ENCODE measurements at regions not wholly inside any gene's neighbourhood (a gene's known extent, or its start where the extent isn't known, plus 50 kb on each side); places are given as distances from the start of the nearest gene placed in this dataset.
"Not testable (repeated sequence)": the region's sequence is repeated elsewhere in the genome, so short reads cannot be mapped to it uniquely, and the experiment has no call there.

- no peak for DNase-seq (ENCODE audit: low read depth in 2 of 2)
Observed at GRCh38 chr18:43961722-43962121, 684.4 kb upstream of the SYT4 start.

GRCh38 chr18:43964666-43965065, 687.4 kb upstream of the SYT4 start:
- no peak for DNase-seq (ENCODE audit: low read depth in 2 of 2)

- no peak for DNase-seq (ENCODE audit: low read depth in 2 of 2)
Observed at GRCh38 chr18:43965691-43966090, 688.4 kb upstream of the SYT4 start.

GRCh38 chr18:43970656-43971055, 693.4 kb upstream of the SYT4 start:
- DNase-seq (ENCODE audit: low read depth in 2 of 2), result no peak

- DNase-seq (ENCODE audit: low read depth in 2 of 2), result no peak
Observed at GRCh38 chr18:43978174-43978573, 700.9 kb upstream of the SYT4 start.

- DNase-seq (ENCODE audit: low read depth in 2 of 2), result no peak
Observed at GRCh38 chr18:43982582-43982981, 698.1 kb upstream of the SETBP1 start.

- not testable (repeated sequence) for DNase-seq (ENCODE audit: low read depth in 2 of 2)
Observed at GRCh38 chr18:43987061-43987460, 693.6 kb upstream of the SETBP1 start.

GRCh38 chr18:43992741-43993140, 687.9 kb upstream of the SETBP1 start:
- DNase-seq (ENCODE audit: low read depth in 2 of 2), result no peak

GRCh38 chr18:43994381-43994780, 686.3 kb upstream of the SETBP1 start:
- no peak for DNase-seq (ENCODE audit: low read depth in 2 of 2)

- no peak for DNase-seq (ENCODE audit: low read depth in 2 of 2)
Observed at GRCh38 chr18:44013871-44014270, 666.8 kb upstream of the SETBP1 start.

GRCh38 chr18:44025421-44025820, 655.3 kb upstream of the SETBP1 start:
- no peak for DNase-seq (ENCODE audit: low read depth in 2 of 2)

- DNase-seq (ENCODE audit: low read depth in 2 of 2), result no peak
Observed at GRCh38 chr18:44028109-44028508, 652.6 kb upstream of the SETBP1 start.

GRCh38 chr18:44031063-44031462, 649.6 kb upstream of the SETBP1 start:
- DNase-seq (ENCODE audit: low read depth in 2 of 2), result no peak

- no peak for DNase-seq (ENCODE audit: low read depth in 2 of 2)
Observed at GRCh38 chr18:44033144-44033701, 647.5 kb upstream of the SETBP1 start.

GRCh38 chr18:44035554-44035953, 645.1 kb upstream of the SETBP1 start:
- DNase-seq (ENCODE audit: low read depth in 2 of 2), result no peak

GRCh38 chr18:44036501-44036900, 644.2 kb upstream of the SETBP1 start:
- no peak for DNase-seq (ENCODE audit: low read depth in 2 of 2)

- DNase-seq (ENCODE audit: low read depth in 2 of 2), result no peak
Observed at GRCh38 chr18:44039216-44039615, 641.5 kb upstream of the SETBP1 start.

- no peak for DNase-seq (ENCODE audit: low read depth in 2 of 2)
Observed at GRCh38 chr18:44039826-44040225, 640.9 kb upstream of the SETBP1 start.

GRCh38 chr18:44041553-44041952, 639.1 kb upstream of the SETBP1 start:
- DNase-seq (ENCODE audit: low read depth in 2 of 2), result no peak

- DNase-seq (ENCODE audit: low read depth in 2 of 2), result no peak
Observed at GRCh38 chr18:44041961-44042360, 638.7 kb upstream of the SETBP1 start.

- no peak for DNase-seq (ENCODE audit: low read depth in 2 of 2)
Observed at GRCh38 chr18:44046376-44046975, 634.2 kb upstream of the SETBP1 start.

GRCh38 chr18:44047585-44047984, 633.1 kb upstream of the SETBP1 start:
- DNase-seq (ENCODE audit: low read depth in 2 of 2), result no peak

- no peak for DNase-seq (ENCODE audit: low read depth in 2 of 2)
Observed at GRCh38 chr18:44048435-44048834, 632.3 kb upstream of the SETBP1 start.

GRCh38 chr18:44048846-44049245, 631.8 kb upstream of the SETBP1 start:
- DNase-seq (ENCODE audit: low read depth in 2 of 2), result no peak

Data from activated CD8-positive, alpha-beta memory T cell treated with anti-CD3 and anti-CD28 coated beads for 4 hours (primary cell).